GM10248 (cell line): ENCODE measurements at regions not wholly inside any gene's neighbourhood (a gene's known extent, or its start where the extent isn't known, plus 50 kb on each side); places are given as distances from the start of the nearest gene placed in this dataset.
"Not testable (repeated sequence)": the region's sequence is repeated elsewhere in the genome, so short reads cannot be mapped to it uniquely, and the experiment has no call there.

ENCODE experiments used
- CTCF ChIA-PET: fragments of 300-600 bp; sonication (Branson Sonifier 250); formaldehyde crosslinking; extraction: SDS; loops from one replicate; lab custom pipeline; 2021; ENCODE audit warnings: antibody characterized with exemption; lab: Yijun Ruan, JAX
- POLR2A ChIA-PET: fragments of 350-650 bp; sonication (Branson Sonifier 250); formaldehyde crosslinking; extraction: SDS; loops from one replicate; lab custom pipeline; 2020; ENCODE audit warnings: antibody characterized with exemption; lab: Yijun Ruan, JAX
- DNase-seq: peaks from one replicate; pipeline ENCODE4 v3.0.0; 2012; ENCODE audit errors: extremely low spot score
- TF ChIP-seq, protein P1 (sequence below): IDR thresholded peaks from 2 replicates; pipeline ENCODE4 v1.5.1; 2012; ENCODE audit warnings: mild to moderate bottlenecking, low read depth; ENCODE audit errors: extremely low read depth, missing control alignments, control extremely low read depth

DNA sequence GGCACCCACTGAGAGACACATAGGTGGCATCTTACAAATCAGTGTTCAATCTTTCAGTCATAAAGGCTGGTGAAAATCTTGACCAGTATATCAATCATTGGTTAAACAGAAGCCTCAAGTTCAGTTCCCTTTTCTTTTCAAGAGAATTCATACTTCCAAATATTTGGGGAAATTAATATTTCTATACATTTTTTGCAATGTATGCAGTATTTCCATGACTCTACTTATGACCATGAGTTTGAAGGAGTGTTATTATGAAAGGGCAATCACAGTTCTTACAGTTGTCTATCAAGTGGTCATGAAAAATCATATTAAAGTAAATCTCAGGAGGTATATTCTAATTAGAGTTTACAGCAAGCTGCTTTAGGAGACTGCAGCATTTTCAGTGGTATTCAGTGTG, 724.0 kb downstream of the ANKRD7 start:
- DNase-seq, result no peak
- CTCF ChIA-PET, result interaction anchor here (1.4 kb wide), 1 partner anchor 52 kb away, joined by 3 read pairs; no protein-coding TSS in a partner anchor
- POLR2A ChIA-PET, result no interaction called here
- TF ChIP-seq, protein P1, sequence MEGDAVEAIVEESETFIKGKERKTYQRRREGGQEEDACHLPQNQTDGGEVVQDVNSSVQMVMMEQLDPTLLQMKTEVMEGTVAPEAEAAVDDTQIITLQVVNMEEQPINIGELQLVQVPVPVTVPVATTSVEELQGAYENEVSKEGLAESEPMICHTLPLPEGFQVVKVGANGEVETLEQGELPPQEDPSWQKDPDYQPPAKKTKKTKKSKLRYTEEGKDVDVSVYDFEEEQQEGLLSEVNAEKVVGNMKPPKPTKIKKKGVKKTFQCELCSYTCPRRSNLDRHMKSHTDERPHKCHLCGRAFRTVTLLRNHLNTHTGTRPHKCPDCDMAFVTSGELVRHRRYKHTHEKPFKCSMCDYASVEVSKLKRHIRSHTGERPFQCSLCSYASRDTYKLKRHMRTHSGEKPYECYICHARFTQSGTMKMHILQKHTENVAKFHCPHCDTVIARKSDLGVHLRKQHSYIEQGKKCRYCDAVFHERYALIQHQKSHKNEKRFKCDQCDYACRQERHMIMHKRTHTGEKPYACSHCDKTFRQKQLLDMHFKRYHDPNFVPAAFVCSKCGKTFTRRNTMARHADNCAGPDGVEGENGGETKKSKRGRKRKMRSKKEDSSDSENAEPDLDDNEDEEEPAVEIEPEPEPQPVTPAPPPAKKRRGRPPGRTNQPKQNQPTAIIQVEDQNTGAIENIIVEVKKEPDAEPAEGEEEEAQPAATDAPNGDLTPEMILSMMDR, result no peak

DNA sequence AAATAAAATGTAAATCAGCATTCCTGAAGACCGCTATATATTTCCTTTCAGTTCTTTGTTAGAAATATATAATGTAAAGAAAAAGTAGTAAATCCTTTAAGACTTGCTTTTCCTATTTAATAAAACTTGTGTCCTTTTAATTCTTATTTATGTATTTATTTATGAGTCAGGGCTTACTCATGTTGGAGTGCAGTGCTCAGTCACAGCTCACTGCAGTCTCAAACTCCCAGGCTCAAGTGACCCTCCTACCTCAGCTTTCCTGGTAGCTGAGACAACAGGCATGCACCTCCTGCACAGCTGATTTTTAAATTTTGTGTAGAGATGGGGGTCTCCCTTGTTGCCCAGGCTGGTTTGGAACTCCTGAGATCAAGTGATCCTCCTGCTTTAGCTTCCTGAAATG, 724.5 kb downstream of the ANKRD7 start:
- no peak for DNase-seq
- ChIA-PET POLR2A (no interaction called here), CTCF (no interaction called here)
- TF ChIP-seq, protein P1, result no peak

GRCh38 chr7:118956285-118956684, 731.8 kb downstream of the ANKRD7 start:
- CTCF ChIA-PET, POLR2A ChIA-PET, DNase-seq: not testable (repeated sequence)

DNA sequence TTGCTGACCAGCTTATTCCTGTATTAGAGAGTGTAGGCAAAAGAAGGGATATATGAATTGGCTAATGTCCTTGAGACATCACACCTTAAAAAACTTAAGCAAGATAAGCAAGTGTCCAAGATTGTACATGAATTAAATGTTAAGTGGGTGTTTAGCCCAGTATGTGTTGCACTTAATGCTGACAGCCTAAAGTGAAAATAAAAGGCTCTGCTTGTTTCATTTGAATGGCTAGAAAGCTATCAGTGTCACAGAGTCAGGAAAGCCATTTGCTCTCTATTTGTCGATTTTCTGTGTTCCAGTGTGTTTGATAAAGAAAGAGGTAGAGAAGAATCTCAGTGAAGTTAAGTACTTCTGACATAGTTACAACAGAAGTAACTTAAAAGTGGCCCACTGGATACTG, 744.9 kb downstream of the ANKRD7 start:
- POLR2A ChIA-PET, result no interaction called here
- CTCF ChIA-PET, result no interaction called here
- TF ChIP-seq, protein P1, result no peak
- no peak for DNase-seq

DNA sequence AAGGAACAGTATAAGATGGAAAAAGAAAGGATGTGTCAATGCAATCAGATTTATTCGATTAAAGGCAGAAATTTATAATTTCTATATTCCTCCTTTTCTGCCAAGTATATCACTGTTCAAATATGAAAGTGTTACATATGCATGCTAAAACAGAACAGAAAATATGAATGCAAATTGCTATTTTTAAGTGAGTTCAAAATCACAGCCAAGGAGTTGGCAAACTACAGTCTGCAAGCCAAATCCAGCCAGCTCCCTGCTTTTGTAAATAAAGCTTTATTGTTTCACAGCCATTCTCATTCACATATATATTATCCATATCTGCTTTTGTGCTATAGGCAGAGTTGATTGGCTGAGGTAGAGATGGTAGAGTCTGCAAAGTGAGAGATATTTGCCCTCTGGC, 747.2 kb downstream of the ANKRD7 start:
- CTCF ChIA-PET, result interaction anchor here (1.3 kb wide), 1 partner anchor 19 kb away, joined by 3 read pairs; no protein-coding TSS in a partner anchor

DNA sequence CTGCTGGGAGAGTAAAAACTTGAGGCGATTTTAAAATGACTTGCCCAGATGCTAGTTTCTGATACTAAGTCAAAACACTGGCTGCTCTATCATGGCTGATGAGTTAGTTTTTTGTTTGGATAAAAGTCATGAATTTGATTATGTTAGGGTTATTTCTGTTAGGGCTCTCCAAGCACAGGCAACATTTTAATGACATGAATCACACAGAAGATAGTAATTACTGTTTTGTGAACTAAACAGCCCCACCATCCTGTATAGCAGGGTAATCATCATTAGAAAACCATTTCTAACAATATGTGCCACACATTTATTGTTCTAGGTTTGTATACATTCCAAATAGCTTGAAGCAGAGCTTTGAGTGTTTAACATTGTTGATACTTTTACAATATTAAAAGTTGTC, 750.3 kb downstream of the ANKRD7 start:
- CTCF ChIA-PET, result no interaction called here
- DNase-seq, result no peak

More for the DNA sequence above, 747.2 kb downstream of the ANKRD7 start:
- DNase-seq, result no peak
- POLR2A ChIA-PET, result no interaction called here
- TF ChIP-seq, protein P1, result no peak

DNA sequence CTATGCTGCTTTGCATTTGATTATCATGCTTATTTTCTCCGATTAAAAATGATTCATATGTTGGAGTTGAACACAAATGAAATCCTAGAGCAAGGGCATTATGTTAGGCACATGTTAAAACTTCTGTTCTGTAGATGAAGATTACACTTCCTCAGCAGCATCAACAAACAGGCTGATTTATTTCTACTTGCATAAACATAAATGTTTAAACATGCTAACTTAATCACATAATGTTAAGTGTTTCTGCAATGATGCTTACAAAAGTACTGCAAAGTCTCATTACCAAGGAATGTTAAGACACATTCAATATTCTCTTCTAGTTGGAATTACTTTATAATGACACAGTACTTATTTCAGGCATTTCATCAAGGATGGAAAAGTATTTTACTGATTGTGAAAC, 770.8 kb downstream of the ANKRD7 start:
- CTCF ChIA-PET, result no interaction called here
- TF ChIP-seq, protein P1, result no peak
- POLR2A ChIA-PET, result no interaction called here
- no peak for DNase-seq

More for the DNA sequence above, 750.3 kb downstream of the ANKRD7 start:
- POLR2A ChIA-PET, result no interaction called here
- TF ChIP-seq, protein P1, result no peak
